Activated T-helper 1 cell treated with anti-CD3 and anti-CD28 coated beads, Interleukin-12 subunit alpha, Interleukin-12 subunit beta, Interleukin-2, Interleukin-4 antibody, amounts not matched to agents 30 ng/mL and 10 ng/mL and 1 ng/mL, durations not matched to agents 14 hours and 24 hours and 36 hours (primary cell): ENCODE measurements at regions not wholly inside any gene's neighbourhood (a gene's known extent, or its start where the extent isn't known, plus 50 kb on each side); places are given as distances from the start of the nearest gene placed in this dataset.
"Not testable (repeated sequence)": the region's sequence is repeated elsewhere in the genome, so short reads cannot be mapped to it uniquely, and the experiment has no call there.

ENCODE experiments used
- DNase-seq: peaks from one replicate; pipeline ENCODE4 v3.0.0; 2021; ENCODE audit warnings: low spot score
- H3K27ac Mint-ChIP-seq: one replicate; pipeline ENCODE4 v1.8.0; 2021; ENCODE audit warnings: mild to moderate bottlenecking, mixed read lengths
- H3K27me3 Mint-ChIP-seq: one replicate; pipeline ENCODE4 v1.8.0; 2022; ENCODE audit warnings: mild to moderate bottlenecking, moderate library complexity, mixed read lengths; ENCODE audit not compliant: insufficient read depth
- H3K36me3 Mint-ChIP-seq: one replicate; pipeline ENCODE4 v1.8.0; 2021; ENCODE audit warnings: low read depth, mixed read lengths
- H3K4me1 Mint-ChIP-seq: one replicate; pipeline ENCODE4 v1.8.0; 2021; ENCODE audit warnings: low read depth, mixed read lengths
- H3K4me3 Mint-ChIP-seq: one replicate; pipeline ENCODE4 v1.8.0; 2021; ENCODE audit warnings: mild to moderate bottlenecking, moderate library complexity, mixed read lengths
- H3K9me3 Mint-ChIP-seq: one replicate; pipeline ENCODE4 v1.8.0; 2021; ENCODE audit warnings: mixed read lengths
- intact Hi-C: fragments of 100-400 bp; cut with micrococcal nuclease; formaldehyde crosslinking; loops from one replicate; pipeline ENCODE4 v1.15.1; 2024

- intact Hi-C loops: no loop called here
- Mint-ChIP-seq H3K27me3 (no peaks in the 10 kb centered on the region), H3K4me3 (no peak overlapping the region), H3K36me3 (no peaks in the 10 kb centered on the region), H3K9me3 (no peaks in the 10 kb centered on the region), H3K27ac (no peak overlapping the region), H3K4me1 (no peaks in the 10 kb centered on the region)
- no peak for DNase-seq
Observed at GRCh38 chr2:35454966-35455638, 900.5 kb upstream of the CRIM1 start.

GRCh38 chr2:35447821-35448220, 907.8 kb upstream of the CRIM1 start:
- no peaks in the 10 kb centered on the region for H3K9me3 Mint-ChIP-seq
- no peaks in the 10 kb centered on the region for H3K36me3 Mint-ChIP-seq
- no peak overlapping the region for H3K4me3 Mint-ChIP-seq
- no peak for DNase-seq
- no peak overlapping the region for H3K27ac Mint-ChIP-seq
- intact Hi-C loops: no loop called here
- H3K27me3 Mint-ChIP-seq: no peaks in the 10 kb centered on the region
- no peaks in the 10 kb centered on the region for H3K4me1 Mint-ChIP-seq

- DNase-seq: no peak
- intact Hi-C loops: no loop called here
- Mint-ChIP-seq H3K36me3 (no peaks in the 10 kb centered on the region), H3K27ac (no peak overlapping the region), H3K27me3 (no peaks in the 10 kb centered on the region), H3K4me1 (no peaks in the 10 kb centered on the region), H3K4me3 (no peak overlapping the region), H3K9me3 (no peaks in the 10 kb centered on the region)
Observed at GRCh38 chr2:35447215-35447614, 908.4 kb upstream of the CRIM1 start.

- H3K27ac Mint-ChIP-seq: no peak overlapping the region
- no peak for DNase-seq
- H3K36me3 Mint-ChIP-seq: no peaks in the 10 kb centered on the region
- no peaks in the 10 kb centered on the region for H3K4me1 Mint-ChIP-seq
- H3K9me3 Mint-ChIP-seq: no peaks in the 10 kb centered on the region
- no peaks in the 10 kb centered on the region for H3K27me3 Mint-ChIP-seq
- intact Hi-C loops: no loop called here
- no peak overlapping the region for H3K4me3 Mint-ChIP-seq
Observed at GRCh38 chr2:35443087-35443486, 912.5 kb upstream of the CRIM1 start.

GRCh38 chr2:35441575-35441974, 914.0 kb upstream of the CRIM1 start:
- H3K27ac Mint-ChIP-seq, intact Hi-C loops, H3K9me3 Mint-ChIP-seq, H3K27me3 Mint-ChIP-seq, H3K36me3 Mint-ChIP-seq, H3K4me3 Mint-ChIP-seq, DNase-seq, H3K4me1 Mint-ChIP-seq: not testable (repeated sequence)

- H3K27me3 Mint-ChIP-seq, intact Hi-C loops, H3K9me3 Mint-ChIP-seq, DNase-seq, H3K4me1 Mint-ChIP-seq, H3K36me3 Mint-ChIP-seq, H3K4me3 Mint-ChIP-seq, H3K27ac Mint-ChIP-seq: not testable (repeated sequence)
Observed at GRCh38 chr2:35440308-35440707, 915.3 kb upstream of the CRIM1 start.

- intact Hi-C loops, H3K9me3 Mint-ChIP-seq, DNase-seq, H3K36me3 Mint-ChIP-seq, H3K27me3 Mint-ChIP-seq, H3K4me1 Mint-ChIP-seq, H3K27ac Mint-ChIP-seq, H3K4me3 Mint-ChIP-seq: not testable (repeated sequence)
Observed at GRCh38 chr2:35436893-35437292, 918.7 kb upstream of the CRIM1 start.

GRCh38 chr2:35428548-35428947, 927.0 kb upstream of the CRIM1 start:
- DNase-seq: no peak
- Mint-ChIP-seq H3K9me3 (no peaks in the 10 kb centered on the region), H3K27me3 (no peaks in the 10 kb centered on the region), H3K36me3 (no peaks in the 10 kb centered on the region), H3K4me1 (no peaks in the 10 kb centered on the region), H3K27ac (no peak overlapping the region), H3K4me3 (no peak overlapping the region)
- intact Hi-C loops: no loop called here

- Mint-ChIP-seq H3K27ac (no peak overlapping the region), H3K36me3 (no peaks in the 10 kb centered on the region), H3K27me3 (no peaks in the 10 kb centered on the region), H3K4me1 (no peaks in the 10 kb centered on the region), H3K4me3 (no peak overlapping the region), H3K9me3 (no peaks in the 10 kb centered on the region)
- DNase-seq: no peak
- intact Hi-C loops: no loop called here
Observed at GRCh38 chr2:35421485-35421884, 934.1 kb upstream of the CRIM1 start.

- no peak overlapping the region for H3K27ac Mint-ChIP-seq
- no peaks in the 10 kb centered on the region for H3K27me3 Mint-ChIP-seq
- no peak for DNase-seq
- no peak overlapping the region for H3K4me3 Mint-ChIP-seq
- H3K4me1 Mint-ChIP-seq: no peaks in the 10 kb centered on the region
- no peaks in the 10 kb centered on the region for H3K9me3 Mint-ChIP-seq
- intact Hi-C loops: no loop called here
- no peaks in the 10 kb centered on the region for H3K36me3 Mint-ChIP-seq
Observed at GRCh38 chr2:35417293-35417692, 938.3 kb upstream of the CRIM1 start.

GRCh38 chr2:35416391-35417140, 939.0 kb upstream of the CRIM1 start:
- intact Hi-C loops: no loop called here
- no peaks in the 10 kb centered on the region for H3K9me3 Mint-ChIP-seq
- H3K4me3 Mint-ChIP-seq: no peak overlapping the region
- no peaks in the 10 kb centered on the region for H3K36me3 Mint-ChIP-seq
- no peaks in the 10 kb centered on the region for H3K4me1 Mint-ChIP-seq
- H3K27ac Mint-ChIP-seq: no peak overlapping the region
- H3K27me3 Mint-ChIP-seq: no peaks in the 10 kb centered on the region
- no peak for DNase-seq

- H3K36me3 Mint-ChIP-seq: no peaks in the 10 kb centered on the region
Observed at GRCh38 chr2:35415942-35416341, 939.6 kb upstream of the CRIM1 start.

GRCh38 chr2:35415282-35415681, 940.3 kb upstream of the CRIM1 start:
- intact Hi-C loops: no loop called here
- Mint-ChIP-seq H3K27me3 (no peaks in the 10 kb centered on the region), H3K27ac (no peak overlapping the region), H3K4me1 (no peaks in the 10 kb centered on the region), H3K4me3 (no peak overlapping the region), H3K36me3 (no peaks in the 10 kb centered on the region), H3K9me3 (no peaks in the 10 kb centered on the region)
- no peak for DNase-seq

More at GRCh38 chr2:35415942-35416341, 939.6 kb upstream of the CRIM1 start:
- intact Hi-C loops: no loop called here
- Mint-ChIP-seq H3K4me1 (no peaks in the 10 kb centered on the region), H3K27me3 (no peaks in the 10 kb centered on the region), H3K27ac (no peak overlapping the region), H3K4me3 (no peak overlapping the region), H3K9me3 (no peaks in the 10 kb centered on the region)
- no peak for DNase-seq
